H9 (cell line): ENCODE measurements at regions not wholly inside any gene's neighbourhood (a gene's known extent, or its start where the extent isn't known, plus 50 kb on each side); places are given as distances from the start of the nearest gene placed in this dataset.

ENCODE experiments used
- DNase-seq: peaks from one replicate; pipeline ENCODE4 v3.0.0-alpha.2; 2017
- H2AFZ ChIP-seq: one replicate; pipeline ENCODE4 v1.6.1; 2013; ENCODE audit warnings: mild to moderate bottlenecking, low read length, control low read depth, moderate library complexity
- H2AK5ac ChIP-seq: 2 replicates; pipeline ENCODE4 v1.6.1; 2013; ENCODE audit warnings: low read length, control low read depth, mixed read lengths; ENCODE audit not compliant: insufficient read length
- H2BK120ac ChIP-seq: one replicate; pipeline ENCODE4 v1.6.1; 2013; ENCODE audit warnings: low read depth, mild to moderate bottlenecking, low read length, control low read depth, inconsistent platforms; ENCODE audit not compliant: poor library complexity, severe bottlenecking
- H2BK12ac ChIP-seq: 2 replicates; pipeline ENCODE4 v1.6.1; 2013; ENCODE audit warnings: low read length, control low read depth, mixed read lengths, low read depth; ENCODE audit not compliant: insufficient read length
- H2BK15ac ChIP-seq: 2 replicates; pipeline ENCODE4 v1.6.1; 2013; ENCODE audit warnings: low read depth, low read length, control low read depth
- H2BK20ac ChIP-seq: one replicate; pipeline ENCODE4 v1.6.1; 2013; ENCODE audit warnings: low read depth, mild to moderate bottlenecking, low read length, control low read depth, inconsistent platforms; ENCODE audit not compliant: poor library complexity, severe bottlenecking
- H2BK5ac ChIP-seq: 2 replicates; pipeline ENCODE4 v1.6.1; 2013; ENCODE audit warnings: low read length, control low read depth, mixed read lengths; ENCODE audit not compliant: insufficient read length
- H3K14ac ChIP-seq: 2 replicates; pipeline ENCODE4 v1.6.1; 2013; ENCODE audit warnings: low read length, control low read depth; ENCODE audit not compliant: insufficient read depth
- H3K18ac ChIP-seq: 2 replicates; pipeline ENCODE4 v1.6.1; 2013; ENCODE audit warnings: low read depth, mild to moderate bottlenecking, mixed read lengths, low read length, control low read depth; ENCODE audit not compliant: insufficient read length
- H3K23ac ChIP-seq: 2 replicates; pipeline ENCODE4 v1.6.1; 2013; ENCODE audit warnings: low read length, control low read depth, mixed read lengths, low read depth; ENCODE audit not compliant: insufficient read length
- H3K23me2 ChIP-seq: 2 replicates; pipeline ENCODE4 v1.6.1; 2013; ENCODE audit warnings: low read depth, mild to moderate bottlenecking, mixed read lengths, low read length, control low read depth; ENCODE audit not compliant: insufficient read length, poor library complexity, severe bottlenecking
- H3K27ac ChIP-seq: 2 replicates; pipeline ENCODE4 v1.5.1; 2013; ENCODE audit warnings: low read length, control low read depth, mixed read lengths, low read depth; ENCODE audit not compliant: insufficient read length
- H3K27me3 ChIP-seq: 2 replicates; pipeline ENCODE4 v1.6.1; 2013; ENCODE audit warnings: low read length, control low read depth, inconsistent platforms; ENCODE audit not compliant: insufficient read depth
- H3K4ac ChIP-seq: 2 replicates; pipeline ENCODE4 v1.6.1; 2013; ENCODE audit warnings: low read depth, mild to moderate bottlenecking, control low read depth, inconsistent platforms, low read length, moderate library complexity
- H3K4me1 ChIP-seq: 2 replicates; pipeline ENCODE4 v1.6.1; 2013; ENCODE audit warnings: low read length, control low read depth, inconsistent platforms; ENCODE audit not compliant: insufficient read depth
- H3K4me2 ChIP-seq: 2 replicates; pipeline ENCODE4 v1.6.1; 2013; ENCODE audit warnings: low read length, control low read depth, mixed read lengths; ENCODE audit not compliant: insufficient read length, insufficient read depth
- H3K56ac ChIP-seq: 2 replicates; pipeline ENCODE4 v1.6.1; 2013; ENCODE audit warnings: low read depth, mild to moderate bottlenecking, mixed read lengths, low read length, control low read depth; ENCODE audit not compliant: insufficient read length
- H3K79me1 ChIP-seq: 2 replicates; pipeline ENCODE4 v1.6.1; 2013; ENCODE audit warnings: low read depth, mild to moderate bottlenecking, moderate library complexity, low read length, control low read depth, inconsistent platforms; ENCODE audit not compliant: insufficient read depth, poor library complexity, severe bottlenecking
- H3K79me2 ChIP-seq: 2 replicates; pipeline ENCODE4 v1.6.1; 2013; ENCODE audit warnings: low read length, control low read depth, inconsistent platforms; ENCODE audit not compliant: insufficient read depth
- H3K9ac ChIP-seq: 2 replicates; pipeline ENCODE4 v1.6.1; 2013; ENCODE audit warnings: low read length, control low read depth, mixed read lengths; ENCODE audit not compliant: insufficient read length; ENCODE audit errors: extremely low read depth
- H3K9me3 ChIP-seq: one replicate; pipeline ENCODE4 v1.6.1; 2013; ENCODE audit warnings: low read depth, low read length, inconsistent platforms; ENCODE audit not compliant: control insufficient read depth
- H3T11ph ChIP-seq: one replicate; pipeline ENCODE4 v1.6.1; 2013; ENCODE audit warnings: mild to moderate bottlenecking, low read length, control low read depth, inconsistent platforms
- H4K20me1 ChIP-seq: one replicate; pipeline ENCODE4 v1.6.1; 2013; ENCODE audit not compliant: control insufficient read depth, insufficient read length, insufficient read depth
- H4K5ac ChIP-seq: 2 replicates; pipeline ENCODE4 v1.6.1; 2013; ENCODE audit warnings: low read depth, mild to moderate bottlenecking, mixed read lengths, low read length, control low read depth; ENCODE audit not compliant: insufficient read length
- H4K8ac ChIP-seq: replicated peaks from 2 replicates; pipeline ENCODE4 v1.6.1; 2013; ENCODE audit warnings: low read length, control low read depth, mixed read lengths, low read depth; ENCODE audit not compliant: insufficient read length
- H4K91ac ChIP-seq: 2 replicates; pipeline ENCODE4 v1.6.1; 2013; ENCODE audit warnings: low read depth, mild to moderate bottlenecking, moderate library complexity, mixed read lengths, low read length, control low read depth; ENCODE audit not compliant: insufficient read length
- H3K27ac Mint-ChIP-seq, 3 experiments: 2 replicates in 2 of 3; 3 replicates in 1 of 3; pipeline ENCODE4 v1.8.0; 2020 to 2021; ENCODE audit warnings: mixed read lengths in 3 of 3, mild to moderate bottlenecking in 1 of 3, moderate library complexity in 1 of 3
- H3K27me3 Mint-ChIP-seq: 2 replicates; pipeline ENCODE4 v1.8.0; 2021; ENCODE audit warnings: low read depth, mild to moderate bottlenecking, moderate library complexity, mixed read lengths
- H3K36me3 Mint-ChIP-seq, 3 experiments: 2 replicates in 2 of 3; 3 replicates in 1 of 3; pipeline ENCODE4 v1.8.0; 2020 to 2021; ENCODE audit warnings: low read depth in 3 of 3, mixed read lengths in 3 of 3; ENCODE audit not compliant: insufficient read depth in 1 of 3
- H3K4me1 Mint-ChIP-seq, 2 experiments: 2 replicates each; pipeline ENCODE4 v1.8.0; 2020; ENCODE audit warnings: mixed read lengths in 2 of 2
- H3K4me3 Mint-ChIP-seq, 2 experiments: 2 replicates in 1 of 2; 3 replicates in 1 of 2; pipeline ENCODE4 v1.8.0; 2020 to 2021; ENCODE audit warnings: mild to moderate bottlenecking in 2 of 2, mixed read lengths in 2 of 2, moderate library complexity in 1 of 2
- H3K9me3 Mint-ChIP-seq, 2 experiments: 2 replicates in 1 of 2; 3 replicates in 1 of 2; pipeline ENCODE4 v1.8.0; 2020; ENCODE audit warnings: mild to moderate bottlenecking in 2 of 2, mixed read lengths in 2 of 2, moderate library complexity in 1 of 2
- WGBS: extraction: QIAGEN DNeasy Blood & Tissue Kit; methylation state at CpG from one replicate; pipeline ENCODE4 v1.1.7; 2013; ENCODE audit warnings: missing lambda C conversion rate, low lambda C conversion rate, mixed read lengths; ENCODE audit not compliant: insufficient read length; ENCODE audit errors: extremely low coverage; 5-methylcytosine and 5-hydroxymethylcytosine counted together
- TF ChIP-seq, protein P1 (sequence below): fragments of 200-600 bp; sonication (generic); conservative IDR thresholded peaks from 3 replicates; pipeline ENCODE4 v1.8.0; 2021; ENCODE audit warnings: antibody characterized with exemption, mild to moderate bottlenecking

DNA sequence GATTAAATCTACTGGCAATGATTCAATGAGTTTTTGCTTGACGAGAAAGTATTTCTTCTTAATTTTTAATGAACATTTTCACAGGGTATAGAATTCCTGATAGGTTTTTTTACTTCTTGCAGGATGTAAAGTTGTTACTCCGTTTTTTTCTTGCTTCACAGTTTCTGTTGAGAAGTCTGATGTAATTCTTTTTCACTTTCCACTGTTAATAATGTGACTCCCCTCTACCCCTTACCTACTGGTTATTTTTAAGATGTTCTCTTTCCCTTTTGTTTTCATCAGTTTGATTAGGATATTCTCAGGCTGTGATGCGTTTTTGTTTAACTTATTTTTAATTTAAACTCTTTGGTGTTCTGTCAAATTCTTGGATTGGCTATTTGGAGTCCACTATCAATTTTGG, 933.9 kb upstream of the PIK3C3 start:
- no peak overlapping the region for H2AFZ ChIP-seq
- no peak overlapping the region for H3K4ac ChIP-seq
- no peak overlapping the region for H4K8ac ChIP-seq
- no peak overlapping the region for H2BK12ac ChIP-seq
- H3T11ph ChIP-seq: no peak overlapping the region
- H2BK20ac ChIP-seq: no peak overlapping the region
- H3K4me1 Mint-ChIP-seq: peaks cover 16 to 18% of the 10 kb centered on the region in 2 experiments
- H3K36me3 Mint-ChIP-seq: peaks cover 0 to 5% (median 0%) of the 10 kb centered on the region in 3 experiments; a peak in 1 of 7 replicates
- H3K27ac Mint-ChIP-seq: 0 out of 7 replicates have a peak overlapping the region, but pooled peaks of 1 of the 3 experiments have one; percentile 5
- H3K23ac ChIP-seq: no peak overlapping the region
- H4K20me1 ChIP-seq: no peaks in the 10 kb centered on the region
- H3K79me2 ChIP-seq: no peaks in the 10 kb centered on the region
- H2AK5ac ChIP-seq: no peak overlapping the region
- TF ChIP-seq, protein P1, sequence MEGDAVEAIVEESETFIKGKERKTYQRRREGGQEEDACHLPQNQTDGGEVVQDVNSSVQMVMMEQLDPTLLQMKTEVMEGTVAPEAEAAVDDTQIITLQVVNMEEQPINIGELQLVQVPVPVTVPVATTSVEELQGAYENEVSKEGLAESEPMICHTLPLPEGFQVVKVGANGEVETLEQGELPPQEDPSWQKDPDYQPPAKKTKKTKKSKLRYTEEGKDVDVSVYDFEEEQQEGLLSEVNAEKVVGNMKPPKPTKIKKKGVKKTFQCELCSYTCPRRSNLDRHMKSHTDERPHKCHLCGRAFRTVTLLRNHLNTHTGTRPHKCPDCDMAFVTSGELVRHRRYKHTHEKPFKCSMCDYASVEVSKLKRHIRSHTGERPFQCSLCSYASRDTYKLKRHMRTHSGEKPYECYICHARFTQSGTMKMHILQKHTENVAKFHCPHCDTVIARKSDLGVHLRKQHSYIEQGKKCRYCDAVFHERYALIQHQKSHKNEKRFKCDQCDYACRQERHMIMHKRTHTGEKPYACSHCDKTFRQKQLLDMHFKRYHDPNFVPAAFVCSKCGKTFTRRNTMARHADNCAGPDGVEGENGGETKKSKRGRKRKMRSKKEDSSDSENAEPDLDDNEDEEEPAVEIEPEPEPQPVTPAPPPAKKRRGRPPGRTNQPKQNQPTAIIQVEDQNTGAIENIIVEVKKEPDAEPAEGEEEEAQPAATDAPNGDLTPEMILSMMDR: no peak
- no peak overlapping the region for H4K91ac ChIP-seq
- H3K56ac ChIP-seq: no peak overlapping the region
- H3K79me1 ChIP-seq: no peaks in the 10 kb centered on the region
- no peaks in the 10 kb centered on the region for H3K27me3 ChIP-seq
- no peak overlapping the region for H2BK5ac ChIP-seq
- H3K4me3 Mint-ChIP-seq: no peak overlapping the region
- WGBS: no CpG with 5 or more reads among the region's 3 CpGs
- no peak overlapping the region for H4K5ac ChIP-seq
- H3K9me3 ChIP-seq: no peaks in the 10 kb centered on the region
- no peak overlapping the region for H3K4me2 ChIP-seq
- no peaks in the 10 kb centered on the region; the same call in 1 of the 2 replicates for H3K4me1 ChIP-seq
- H2BK15ac ChIP-seq: no peak overlapping the region
- H3K14ac ChIP-seq: no peak overlapping the region
- no peak overlapping the region for H2BK120ac ChIP-seq
- DNase-seq: no peak
- H3K9me3 Mint-ChIP-seq: peaks cover 7 to 12% of the 10 kb centered on the region in 2 experiments; a peak in 3 of 5 replicates
- no peaks in the 10 kb centered on the region for H3K23me2 ChIP-seq
- no peak overlapping the region for H3K27ac ChIP-seq
- H3K27me3 Mint-ChIP-seq: no peaks in the 10 kb centered on the region
- no peak overlapping the region for H3K18ac ChIP-seq
- no peak overlapping the region for H3K9ac ChIP-seq
